Body of pancreas (tissue), 4 donors: ENCODE measurements at regions not wholly inside any gene's neighbourhood (a gene's known extent, or its start where the extent isn't known, plus 50 kb on each side); places are given as distances from the start of the nearest gene placed in this dataset.

Source experiments
- CTCF ChIP-seq, 7 experiments: fragments of 450-650 bp in 4 of 7; fragments of 200-600 bp in 3 of 7; sonication (generic) in 3 of 7; IDR thresholded peaks; one replicate each; pipeline ENCODE4 v1.5.1; 2016 to 2019; ENCODE audit warnings: antibody characterized with exemption in 7 of 7
- POLR2A ChIP-seq, 3 donors: fragments of 450-650 bp; IDR thresholded peaks; one replicate each; pipeline ENCODE4 v1.6.1; 2016; ENCODE audit warnings: antibody characterized with exemption in 3 of 3, mild to moderate bottlenecking in 2 of 3

DNA sequence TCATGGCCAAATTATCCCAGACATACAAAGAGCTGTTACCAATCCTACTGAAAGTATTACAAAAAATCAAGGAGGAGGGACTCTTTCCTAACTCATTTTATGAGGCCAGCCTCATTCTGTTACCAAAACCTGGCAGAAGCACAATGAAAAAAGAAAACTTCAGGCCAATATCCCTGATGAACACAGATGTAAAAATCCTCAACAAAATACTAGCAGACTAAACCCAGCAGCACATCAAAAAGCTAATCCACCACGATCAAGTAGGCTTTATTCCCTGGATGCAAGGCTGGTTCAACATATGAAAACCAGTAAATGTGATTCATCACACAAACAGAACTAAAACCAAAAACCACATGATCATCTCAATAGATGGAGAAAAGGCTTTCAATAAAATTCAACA is 109.2 kb downstream of the C6orf118 start:
- no peak for TF ChIP-seq CTCF (IDR thresholded peaks at IDR 0.05)
- TF ChIP-seq POLR2A (IDR thresholded peaks at IDR 0.05) = no peak
